K562 (cell line): ENCODE measurements at regions not wholly inside any gene's neighbourhood (a gene's known extent, or its start where the extent isn't known, plus 50 kb on each side); places are given as distances from the start of the nearest gene placed in this dataset.

Source experiments
- FOXP1 ChIP-seq: sonication (generic); formaldehyde crosslinking; IDR thresholded peaks from 2 replicates; pipeline ENCODE4 v1.8.0; 2022; ENCODE audit warnings: mild to moderate bottlenecking, missing genetic modification reagents
- HCFC1 ChIP-seq: IDR thresholded peaks from 2 replicates; pipeline ENCODE4 v1.6.1; 2012; ENCODE audit warnings: low read depth, low read length, improper control_type of control experiment
- HMG20B ChIP-seq: fragments of 250-450 bp; sonication (Bioruptor Pico); IDR thresholded peaks from 2 replicates; pipeline ENCODE4 v1.5.0; 2021; ENCODE audit warnings: mild to moderate bottlenecking
- MTA2 ChIP-seq: fragments of 450-650 bp; IDR thresholded peaks from 2 replicates; pipeline ENCODE4 v1.6.1; 2016; ENCODE audit warnings: low read depth
- MTF1 ChIP-seq: fragments of 250-450 bp; sonication (Bioruptor Pico); IDR thresholded peaks from 2 replicates; pipeline ENCODE4 v1.9.0; 2021; ENCODE audit warnings: moderate library complexity, mild to moderate bottlenecking, inconsistent platforms, borderline replicate concordance
- MXI1 ChIP-seq: IDR thresholded peaks from 2 replicates; pipeline ENCODE4 v1.6.1; 2011; ENCODE audit warnings: low read depth, mild to moderate bottlenecking, improper control_type of control experiment, low read length
- PCBP1 ChIP-seq: fragments of 200-400 bp; formaldehyde crosslinking; IDR thresholded peaks from 2 replicates; pipeline ENCODE4 v1.6.1; 2018; ENCODE audit warnings: mild to moderate bottlenecking, low read depth, low read length; ENCODE audit not compliant: poor library complexity, severe bottlenecking
- RUNX1 ChIP-seq: sonication (generic); IDR thresholded peaks from 2 replicates; pipeline ENCODE4 v1.6.1; 2016; ENCODE audit warnings: antibody characterized with exemption, low read depth
- SAFB2 ChIP-seq: fragments of 200-400 bp; formaldehyde crosslinking; IDR thresholded peaks from 2 replicates; pipeline ENCODE4 v1.6.1; 2018; ENCODE audit warnings: borderline replicate concordance, low read length, low read depth, moderate library complexity; ENCODE audit not compliant: severe bottlenecking
- SMAD1 ChIP-seq: fragments of 150-350 bp; IDR thresholded peaks from 2 replicates; pipeline ENCODE4 v1.6.1; 2014; ENCODE audit warnings: low read length, low read depth; ENCODE audit not compliant: partially characterized antibody
- SMAD4 ChIP-seq: fragments of 250-450 bp; sonication (Bioruptor Pico); conservative IDR thresholded peaks from 2 replicates; pipeline ENCODE4 v1.8.0; 2021; ENCODE audit warnings: inconsistent platforms, mild to moderate bottlenecking, moderate library complexity
- SOX6 ChIP-seq: fragments of 450-650 bp; IDR thresholded peaks from 2 replicates; pipeline ENCODE4 v1.6.1; 2014; ENCODE audit warnings: mild to moderate bottlenecking
- TAF1 ChIP-seq: IDR thresholded peaks from 2 replicates; pipeline ENCODE4 v1.6.1; 2011; ENCODE audit warnings: mild to moderate bottlenecking, low read length, moderate library complexity; ENCODE audit not compliant: insufficient read depth, control insufficient read depth, severe bottlenecking; ENCODE audit errors: extremely low read depth
- TFAM ChIP-seq: fragments of 250-450 bp; sonication (Bioruptor Pico); conservative IDR thresholded peaks from 2 replicates; pipeline ENCODE4 v1.5.0; 2021; ENCODE audit warnings: mild to moderate bottlenecking, moderate library complexity
- ZNF12 ChIP-seq: sonication (generic); formaldehyde crosslinking; IDR thresholded peaks from 2 replicates; pipeline ENCODE4 v1.4.0; 2020; ENCODE audit warnings: mild to moderate bottlenecking, missing genetic modification reagents
- ZNF445 ChIP-seq: fragments of 250-450 bp; sonication (Bioruptor Pico); IDR thresholded peaks from 2 replicates; pipeline ENCODE4 v1.4.0; 2020; ENCODE audit warnings: low read depth, mild to moderate bottlenecking, moderate library complexity
- TF ChIP-seq, protein P1 (sequence below): sonication (generic); formaldehyde crosslinking; IDR thresholded peaks from 2 replicates; pipeline ENCODE4 v1.8.0; 2022; ENCODE audit warnings: missing genetic modification reagents, mild to moderate bottlenecking, borderline replicate concordance
- TF ChIP-seq, protein P2 (sequence below): fragments of 250-450 bp; sonication (Bioruptor Pico); IDR thresholded peaks from 2 replicates; pipeline ENCODE4 v1.8.0; 2022; ENCODE audit warnings: moderate library complexity, mild to moderate bottlenecking, inconsistent platforms
- TF ChIP-seq, protein P3 (sequence below): fragments of 250-450 bp; sonication (Bioruptor Pico); IDR thresholded peaks from 2 replicates; pipeline ENCODE4 v1.5.1; 2021; ENCODE audit warnings: mild to moderate bottlenecking
- TF ChIP-seq, protein P4 (sequence below): fragments of 250-450 bp; sonication (Bioruptor Pico); IDR thresholded peaks from 2 replicates; pipeline ENCODE4 v1.8.0; 2021; ENCODE audit warnings: mild to moderate bottlenecking, moderate library complexity

DNA sequence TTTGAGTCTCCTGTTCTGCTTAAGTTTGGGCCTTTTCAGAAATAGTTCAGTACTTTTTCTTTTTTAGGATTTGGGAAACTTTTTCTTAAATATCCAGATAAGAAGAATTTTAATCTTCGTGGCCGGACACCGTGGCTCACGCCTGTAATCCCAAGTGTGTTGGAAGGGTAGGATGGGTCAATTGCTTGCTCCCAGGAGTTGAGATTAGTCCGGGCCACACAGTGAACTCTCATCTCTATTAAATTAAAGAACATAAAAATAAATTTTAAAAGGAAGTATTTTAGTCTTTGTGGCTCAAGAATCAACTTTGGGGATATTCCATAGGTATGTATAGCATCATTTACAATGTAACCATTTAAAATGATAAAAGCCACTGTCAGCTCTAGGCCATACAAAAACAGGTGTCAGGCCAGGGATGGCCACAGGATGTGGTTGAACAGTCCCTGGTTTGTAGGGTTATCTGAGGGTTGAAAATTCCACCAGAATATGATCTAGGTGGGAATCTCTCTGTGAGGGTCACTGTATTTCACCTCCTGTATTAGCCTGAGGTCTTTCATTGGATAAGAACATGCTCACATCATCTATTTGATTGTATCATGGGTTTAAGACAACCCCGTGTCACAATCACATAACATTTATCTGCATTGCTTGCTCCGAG lies 115.6 kb downstream of the GGTLC2 start (continued):
- TF ChIP-seq TFAM (CRISPR knock-in tag) (no peak), MXI1 (no peak), SMAD1 (no peak), ZNF445 (0 out of 2 replicates have a peak, but pooled peaks have one; percentile 29), SAFB2 (no peak), SMAD4 (CRISPR knock-in tag) (no peak), MTA2 (no peak), RUNX1 (no peak), TAF1 (no peak), PCBP1 (no peak), FOXP1 (no peak), HCFC1 (no peak), HMG20B (CRISPR knock-in tag) (no peak), MTF1 (CRISPR knock-in tag) (no peak), ZNF12 (CRISPR knock-in tag) (no peak), SOX6 (no peak)
- TF ChIP-seq, protein P1, sequence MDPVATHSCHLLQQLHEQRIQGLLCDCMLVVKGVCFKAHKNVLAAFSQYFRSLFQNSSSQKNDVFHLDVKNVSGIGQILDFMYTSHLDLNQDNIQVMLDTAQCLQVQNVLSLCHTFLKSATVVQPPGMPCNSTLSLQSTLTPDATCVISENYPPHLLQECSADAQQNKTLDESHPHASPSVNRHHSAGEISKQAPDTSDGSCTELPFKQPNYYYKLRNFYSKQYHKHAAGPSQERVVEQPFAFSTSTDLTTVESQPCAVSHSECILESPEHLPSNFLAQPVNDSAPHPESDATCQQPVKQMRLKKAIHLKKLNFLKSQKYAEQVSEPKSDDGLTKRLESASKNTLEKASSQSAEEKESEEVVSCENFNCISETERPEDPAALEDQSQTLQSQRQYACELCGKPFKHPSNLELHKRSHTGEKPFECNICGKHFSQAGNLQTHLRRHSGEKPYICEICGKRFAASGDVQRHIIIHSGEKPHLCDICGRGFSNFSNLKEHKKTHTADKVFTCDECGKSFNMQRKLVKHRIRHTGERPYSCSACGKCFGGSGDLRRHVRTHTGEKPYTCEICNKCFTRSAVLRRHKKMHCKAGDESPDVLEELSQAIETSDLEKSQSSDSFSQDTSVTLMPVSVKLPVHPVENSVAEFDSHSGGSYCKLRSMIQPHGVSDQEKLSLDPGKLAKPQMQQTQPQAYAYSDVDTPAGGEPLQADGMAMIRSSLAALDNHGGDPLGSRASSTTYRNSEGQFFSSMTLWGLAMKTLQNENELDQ (CRISPR knock-in tag), result no peak
- TF ChIP-seq, protein P2, sequence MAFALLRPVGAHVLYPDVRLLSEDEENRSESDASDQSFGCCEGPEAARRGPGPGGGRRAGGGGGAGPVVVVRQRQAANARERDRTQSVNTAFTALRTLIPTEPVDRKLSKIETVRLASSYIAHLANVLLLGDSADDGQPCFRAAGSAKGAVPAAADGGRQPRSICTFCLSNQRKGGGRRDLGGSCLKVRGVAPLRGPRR (CRISPR knock-in tag), result no peak
- TF ChIP-seq, protein P3, sequence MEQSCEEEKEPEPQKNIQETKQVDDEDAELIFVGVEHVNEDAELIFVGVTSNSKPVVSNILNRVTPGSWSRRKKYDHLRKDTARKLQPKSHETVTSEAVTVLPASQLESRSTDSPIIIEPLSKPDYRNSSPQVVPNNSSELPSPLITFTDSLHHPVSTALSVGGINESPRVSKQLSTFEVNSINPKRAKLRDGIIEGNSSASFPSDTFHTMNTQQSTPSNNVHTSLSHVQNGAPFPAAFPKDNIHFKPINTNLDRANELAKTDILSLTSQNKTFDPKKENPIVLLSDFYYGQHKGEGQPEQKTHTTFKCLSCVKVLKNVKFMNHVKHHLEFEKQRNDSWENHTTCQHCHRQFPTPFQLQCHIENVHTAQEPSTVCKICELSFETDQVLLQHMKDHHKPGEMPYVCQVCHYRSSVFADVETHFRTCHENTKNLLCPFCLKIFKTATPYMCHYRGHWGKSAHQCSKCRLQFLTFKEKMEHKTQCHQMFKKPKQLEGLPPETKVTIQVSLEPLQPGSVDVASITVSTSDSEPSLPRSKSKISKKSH (CRISPR knock-in tag), result 0 out of 2 replicates have a peak, but pooled peaks have one; percentile 40
- TF ChIP-seq, protein P4, sequence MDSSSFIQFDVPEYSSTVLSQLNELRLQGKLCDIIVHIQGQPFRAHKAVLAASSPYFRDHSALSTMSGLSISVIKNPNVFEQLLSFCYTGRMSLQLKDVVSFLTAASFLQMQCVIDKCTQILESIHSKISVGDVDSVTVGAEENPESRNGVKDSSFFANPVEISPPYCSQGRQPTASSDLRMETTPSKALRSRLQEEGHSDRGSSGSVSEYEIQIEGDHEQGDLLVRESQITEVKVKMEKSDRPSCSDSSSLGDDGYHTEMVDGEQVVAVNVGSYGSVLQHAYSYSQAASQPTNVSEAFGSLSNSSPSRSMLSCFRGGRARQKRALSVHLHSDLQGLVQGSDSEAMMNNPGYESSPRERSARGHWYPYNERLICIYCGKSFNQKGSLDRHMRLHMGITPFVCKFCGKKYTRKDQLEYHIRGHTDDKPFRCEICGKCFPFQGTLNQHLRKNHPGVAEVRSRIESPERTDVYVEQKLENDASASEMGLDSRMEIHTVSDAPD (CRISPR knock-in tag), result no peak
